ENCODE measurements at regions not wholly inside any gene's neighbourhood (a gene's known extent, or its start where the extent isn't known, plus 50 kb on each side); places are given as distances from the start of the nearest gene placed in this dataset.

DNA sequence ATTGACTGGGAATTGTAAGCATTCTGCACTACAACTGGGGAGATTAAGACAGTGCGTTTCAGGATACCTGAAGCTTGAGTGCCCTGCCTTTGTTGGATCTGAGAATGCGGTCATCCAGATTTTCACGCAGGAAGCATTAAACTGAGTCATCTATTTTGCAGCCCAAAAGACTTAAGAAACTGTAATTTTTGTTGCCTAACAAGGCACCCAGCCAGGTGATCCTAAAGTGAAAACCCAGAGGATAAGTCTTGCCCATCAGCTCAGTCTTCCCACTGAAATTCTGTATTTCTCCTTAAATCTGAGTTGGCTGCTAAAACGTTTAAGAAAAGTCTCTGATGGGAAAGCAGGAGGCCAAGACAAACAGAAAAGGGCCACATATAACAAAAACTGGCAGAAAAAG is 242.5 kb upstream of the TMCO5A start:
- TF ChIP-seq, protein P1, sequence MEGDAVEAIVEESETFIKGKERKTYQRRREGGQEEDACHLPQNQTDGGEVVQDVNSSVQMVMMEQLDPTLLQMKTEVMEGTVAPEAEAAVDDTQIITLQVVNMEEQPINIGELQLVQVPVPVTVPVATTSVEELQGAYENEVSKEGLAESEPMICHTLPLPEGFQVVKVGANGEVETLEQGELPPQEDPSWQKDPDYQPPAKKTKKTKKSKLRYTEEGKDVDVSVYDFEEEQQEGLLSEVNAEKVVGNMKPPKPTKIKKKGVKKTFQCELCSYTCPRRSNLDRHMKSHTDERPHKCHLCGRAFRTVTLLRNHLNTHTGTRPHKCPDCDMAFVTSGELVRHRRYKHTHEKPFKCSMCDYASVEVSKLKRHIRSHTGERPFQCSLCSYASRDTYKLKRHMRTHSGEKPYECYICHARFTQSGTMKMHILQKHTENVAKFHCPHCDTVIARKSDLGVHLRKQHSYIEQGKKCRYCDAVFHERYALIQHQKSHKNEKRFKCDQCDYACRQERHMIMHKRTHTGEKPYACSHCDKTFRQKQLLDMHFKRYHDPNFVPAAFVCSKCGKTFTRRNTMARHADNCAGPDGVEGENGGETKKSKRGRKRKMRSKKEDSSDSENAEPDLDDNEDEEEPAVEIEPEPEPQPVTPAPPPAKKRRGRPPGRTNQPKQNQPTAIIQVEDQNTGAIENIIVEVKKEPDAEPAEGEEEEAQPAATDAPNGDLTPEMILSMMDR (IDR thresholded peaks at IDR 0.05) = no peak
- no peak for TF ChIP-seq POLR2A (IDR thresholded peaks at IDR 0.05)
